ENCODE measurements at regions not wholly inside any gene's neighbourhood (a gene's known extent, or its start where the extent isn't known, plus 50 kb on each side); places are given as distances from the start of the nearest gene placed in this dataset.

DNA sequence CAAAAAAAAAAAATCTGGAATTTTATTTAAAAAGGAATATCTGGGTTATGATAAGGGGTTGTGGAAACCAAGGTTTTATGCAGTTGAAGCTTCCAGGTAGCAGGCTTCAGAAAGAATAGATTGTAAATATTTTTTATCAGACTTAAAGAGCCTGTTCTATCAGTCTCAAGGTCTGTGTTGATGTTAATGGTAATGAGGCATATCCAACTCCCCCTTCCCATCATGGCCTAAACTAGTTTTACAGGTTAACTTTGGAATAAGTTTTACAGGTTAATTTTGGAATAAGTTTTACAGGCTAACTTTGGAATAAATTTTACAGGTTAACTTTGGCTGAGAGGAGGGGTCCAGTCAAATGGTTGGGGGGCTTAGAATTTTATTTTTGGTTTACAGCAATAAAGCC lies 92.4 kb downstream of the CD24 start:
- TF ChIP-seq, protein P1, sequence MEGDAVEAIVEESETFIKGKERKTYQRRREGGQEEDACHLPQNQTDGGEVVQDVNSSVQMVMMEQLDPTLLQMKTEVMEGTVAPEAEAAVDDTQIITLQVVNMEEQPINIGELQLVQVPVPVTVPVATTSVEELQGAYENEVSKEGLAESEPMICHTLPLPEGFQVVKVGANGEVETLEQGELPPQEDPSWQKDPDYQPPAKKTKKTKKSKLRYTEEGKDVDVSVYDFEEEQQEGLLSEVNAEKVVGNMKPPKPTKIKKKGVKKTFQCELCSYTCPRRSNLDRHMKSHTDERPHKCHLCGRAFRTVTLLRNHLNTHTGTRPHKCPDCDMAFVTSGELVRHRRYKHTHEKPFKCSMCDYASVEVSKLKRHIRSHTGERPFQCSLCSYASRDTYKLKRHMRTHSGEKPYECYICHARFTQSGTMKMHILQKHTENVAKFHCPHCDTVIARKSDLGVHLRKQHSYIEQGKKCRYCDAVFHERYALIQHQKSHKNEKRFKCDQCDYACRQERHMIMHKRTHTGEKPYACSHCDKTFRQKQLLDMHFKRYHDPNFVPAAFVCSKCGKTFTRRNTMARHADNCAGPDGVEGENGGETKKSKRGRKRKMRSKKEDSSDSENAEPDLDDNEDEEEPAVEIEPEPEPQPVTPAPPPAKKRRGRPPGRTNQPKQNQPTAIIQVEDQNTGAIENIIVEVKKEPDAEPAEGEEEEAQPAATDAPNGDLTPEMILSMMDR (IDR thresholded peaks at IDR 0.05 in 2 of 3, conservative IDR thresholded peaks at IDR 0.05 in 1 of 3; ENCODE audit: borderline replicate concordance in 1 of 3, insufficient read depth in 1 of 3, low read depth in 2 of 3, low read length in 2 of 3) = no peak
- TF ChIP-seq EZH2 (IDR thresholded peaks at IDR 0.05) = no peak
- TF ChIP-seq RAD21 (IDR thresholded peaks at IDR 0.05; ENCODE audit: low read depth) = no peak
- TF ChIP-seq SRF (IDR thresholded peaks at IDR 0.05; ENCODE audit: low read depth) = no peak
- TF ChIP-seq, protein P2, sequence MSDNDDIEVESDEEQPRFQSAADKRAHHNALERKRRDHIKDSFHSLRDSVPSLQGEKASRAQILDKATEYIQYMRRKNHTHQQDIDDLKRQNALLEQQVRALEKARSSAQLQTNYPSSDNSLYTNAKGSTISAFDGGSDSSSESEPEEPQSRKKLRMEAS (IDR thresholded peaks at IDR 0.05) = no peak
- TF ChIP-seq CEBPB (IDR thresholded peaks at IDR 0.05; ENCODE audit: low read depth) = no peak
- TF ChIP-seq EZH2phosphoT487 (IDR thresholded peaks at IDR 0.05; ENCODE audit: borderline replicate concordance) = no peak
- no peak for TF ChIP-seq SP1 (IDR thresholded peaks at IDR 0.05; ENCODE audit: low read depth)
- TF ChIP-seq POLR2AphosphoS5 (IDR thresholded peaks at IDR 0.05; ENCODE audit: low read depth, low read length) = no peak
